GM10266 (cell line): ENCODE measurements at regions not wholly inside any gene's neighbourhood (a gene's known extent, or its start where the extent isn't known, plus 50 kb on each side); places are given as distances from the start of the nearest gene placed in this dataset.

Experiments used
- DNase-seq: peaks from one replicate; pipeline ENCODE4 v3.0.0; 2012; ENCODE audit errors: extremely low spot score
- TF ChIP-seq, protein P1 (sequence below): IDR thresholded peaks from 2 replicates; pipeline ENCODE4 v1.5.1; 2012; ENCODE audit warnings: mild to moderate bottlenecking, low read depth; ENCODE audit not compliant: control insufficient read depth, insufficient read depth; ENCODE audit errors: missing control alignments

DNA sequence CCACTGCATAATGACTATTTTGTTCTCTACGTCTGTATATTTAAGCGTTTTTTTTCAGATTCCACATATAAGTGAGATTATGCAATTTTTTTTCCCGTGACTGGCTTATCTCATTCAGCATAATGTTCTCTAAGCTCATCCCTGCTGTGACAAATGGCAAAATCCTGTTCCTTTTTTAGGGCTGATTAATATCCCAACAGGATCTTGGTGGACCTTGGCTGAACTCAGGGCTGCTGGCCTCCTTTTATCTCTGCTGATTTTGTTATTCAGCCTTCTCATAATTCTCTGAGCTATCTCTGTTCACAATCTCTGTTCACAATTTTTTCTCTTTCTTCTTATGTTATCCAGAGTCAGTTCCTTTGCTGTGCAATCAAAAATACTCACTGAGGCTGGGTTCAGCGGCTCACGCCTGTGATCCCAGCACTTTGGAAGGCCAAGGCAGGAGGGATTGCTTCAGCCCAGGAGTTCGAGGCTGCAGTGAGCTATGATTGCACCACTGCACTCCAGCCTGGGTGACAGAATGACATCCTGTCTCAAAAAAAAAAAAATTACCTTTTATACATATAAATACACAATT is 1035.9 kb upstream of the AUTS2 start:
- DNase-seq, result no peak
- TF ChIP-seq, protein P1, sequence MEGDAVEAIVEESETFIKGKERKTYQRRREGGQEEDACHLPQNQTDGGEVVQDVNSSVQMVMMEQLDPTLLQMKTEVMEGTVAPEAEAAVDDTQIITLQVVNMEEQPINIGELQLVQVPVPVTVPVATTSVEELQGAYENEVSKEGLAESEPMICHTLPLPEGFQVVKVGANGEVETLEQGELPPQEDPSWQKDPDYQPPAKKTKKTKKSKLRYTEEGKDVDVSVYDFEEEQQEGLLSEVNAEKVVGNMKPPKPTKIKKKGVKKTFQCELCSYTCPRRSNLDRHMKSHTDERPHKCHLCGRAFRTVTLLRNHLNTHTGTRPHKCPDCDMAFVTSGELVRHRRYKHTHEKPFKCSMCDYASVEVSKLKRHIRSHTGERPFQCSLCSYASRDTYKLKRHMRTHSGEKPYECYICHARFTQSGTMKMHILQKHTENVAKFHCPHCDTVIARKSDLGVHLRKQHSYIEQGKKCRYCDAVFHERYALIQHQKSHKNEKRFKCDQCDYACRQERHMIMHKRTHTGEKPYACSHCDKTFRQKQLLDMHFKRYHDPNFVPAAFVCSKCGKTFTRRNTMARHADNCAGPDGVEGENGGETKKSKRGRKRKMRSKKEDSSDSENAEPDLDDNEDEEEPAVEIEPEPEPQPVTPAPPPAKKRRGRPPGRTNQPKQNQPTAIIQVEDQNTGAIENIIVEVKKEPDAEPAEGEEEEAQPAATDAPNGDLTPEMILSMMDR, result no peak

DNA sequence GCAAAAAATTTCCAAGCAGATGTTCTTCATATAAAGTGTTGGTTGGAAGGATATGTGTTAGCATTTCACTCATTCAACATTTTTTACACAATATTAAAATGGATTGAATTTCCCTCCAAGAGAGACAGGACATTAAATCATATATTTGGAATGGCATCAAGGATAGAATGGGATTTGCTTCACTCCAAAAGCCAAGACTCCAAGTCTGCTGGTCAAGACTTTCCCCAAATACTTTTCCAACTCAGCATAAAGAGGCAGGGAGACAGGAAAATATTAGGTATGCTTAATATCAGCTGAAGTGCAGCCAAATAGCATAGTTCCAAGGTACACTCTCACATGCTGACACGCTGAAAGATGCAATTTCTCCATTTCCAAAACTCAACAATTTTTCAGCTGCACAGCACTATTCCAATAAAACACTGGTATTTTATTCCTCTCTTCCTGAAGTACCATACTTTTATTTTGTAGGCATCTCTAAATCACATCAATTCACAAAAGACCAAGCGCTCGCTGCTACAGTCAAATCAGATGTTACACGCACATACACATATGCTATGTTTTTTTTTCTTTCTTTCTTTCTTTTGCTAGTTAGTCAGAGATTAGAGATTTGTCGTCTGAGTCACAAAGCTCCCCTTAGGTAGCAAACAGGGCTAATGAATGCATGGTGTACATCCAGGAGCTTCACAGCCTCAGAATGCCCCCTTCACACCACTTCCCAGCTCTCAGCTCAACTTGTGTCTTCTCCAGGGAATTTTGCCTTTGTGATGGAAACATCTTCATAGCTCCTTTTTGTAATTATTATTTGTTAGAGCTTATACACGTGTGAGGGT is 1033.8 kb upstream of the AUTS2 start:
- TF ChIP-seq, protein P1, result no peak
- no peak for DNase-seq

DNA sequence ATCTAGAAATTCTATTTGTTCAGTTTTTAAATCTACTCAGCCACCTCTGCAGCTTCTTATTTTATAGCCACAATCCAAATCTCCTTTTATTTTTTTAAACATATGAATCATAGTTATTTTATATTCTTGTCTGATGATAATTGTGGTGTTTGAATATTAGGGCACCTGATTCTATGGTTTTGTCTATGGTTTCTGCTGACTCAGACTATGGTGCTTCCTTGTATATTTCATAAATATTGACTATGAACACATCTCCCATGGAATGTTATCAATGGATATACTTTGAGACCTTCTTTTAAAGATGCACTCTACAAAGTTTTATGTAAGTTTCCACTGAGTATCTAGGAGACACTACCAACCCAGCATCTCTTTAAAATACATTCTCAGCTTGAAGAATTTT is 1027.0 kb upstream of the AUTS2 start:
- DNase-seq, result no peak
- TF ChIP-seq, protein P1, result no peak

DNA sequence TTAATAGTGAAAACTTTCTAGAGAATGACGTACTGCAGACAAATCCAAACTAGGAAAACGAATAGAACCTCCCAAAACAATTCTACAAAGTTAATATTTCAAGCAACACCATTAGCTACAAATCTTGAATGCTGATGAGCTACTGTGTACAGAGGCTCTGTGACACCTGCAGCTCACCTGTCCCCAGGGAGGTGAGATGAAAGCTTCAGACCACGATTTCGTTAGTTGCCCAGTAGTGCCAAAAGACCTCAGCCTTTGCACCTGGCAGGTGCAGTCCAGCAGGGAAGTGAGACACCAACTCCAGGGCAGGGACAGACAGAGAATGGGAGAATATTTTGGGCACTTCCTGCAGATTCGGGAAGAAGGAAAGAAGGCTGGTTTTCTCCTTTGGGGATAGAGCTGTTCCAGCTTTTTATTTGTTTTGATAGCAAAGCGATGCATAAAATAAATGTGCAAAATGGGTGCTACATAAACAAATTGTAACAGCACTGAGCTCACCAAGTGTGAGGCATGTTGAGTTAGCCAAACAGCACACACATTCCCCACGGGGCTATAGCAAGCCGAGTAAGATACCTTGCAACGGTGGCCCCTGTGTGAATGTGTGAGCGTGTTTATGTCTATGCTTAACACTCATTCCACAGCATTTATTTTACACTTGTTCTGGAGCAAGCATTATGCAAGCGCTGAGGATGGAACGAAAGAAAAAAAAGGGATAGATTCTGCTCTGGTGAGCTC is 1024.8 kb upstream of the AUTS2 start:
- TF ChIP-seq, protein P1, result no peak
- no peak for DNase-seq

DNA sequence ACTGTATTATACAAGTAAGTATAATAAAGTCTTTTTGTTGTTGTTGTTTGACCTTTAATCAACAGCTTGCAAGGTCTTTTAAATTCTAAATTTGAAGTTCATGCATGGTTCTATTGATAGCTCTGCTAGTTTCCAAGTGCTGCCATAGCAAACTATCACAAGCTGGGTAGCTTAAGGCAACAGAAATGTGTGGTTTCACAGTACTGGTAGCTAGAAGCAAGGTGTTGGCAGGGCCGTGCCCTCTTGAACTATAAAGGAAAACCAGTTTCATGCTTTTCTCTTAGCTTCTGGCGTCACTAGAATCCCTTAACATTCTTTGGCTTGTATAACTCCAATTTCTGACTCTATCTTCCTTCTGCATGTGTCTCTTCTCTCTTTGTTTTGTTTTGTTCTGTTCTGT is 1021.9 kb upstream of the AUTS2 start:
- DNase-seq, result no peak
- TF ChIP-seq, protein P1, result no peak

DNA sequence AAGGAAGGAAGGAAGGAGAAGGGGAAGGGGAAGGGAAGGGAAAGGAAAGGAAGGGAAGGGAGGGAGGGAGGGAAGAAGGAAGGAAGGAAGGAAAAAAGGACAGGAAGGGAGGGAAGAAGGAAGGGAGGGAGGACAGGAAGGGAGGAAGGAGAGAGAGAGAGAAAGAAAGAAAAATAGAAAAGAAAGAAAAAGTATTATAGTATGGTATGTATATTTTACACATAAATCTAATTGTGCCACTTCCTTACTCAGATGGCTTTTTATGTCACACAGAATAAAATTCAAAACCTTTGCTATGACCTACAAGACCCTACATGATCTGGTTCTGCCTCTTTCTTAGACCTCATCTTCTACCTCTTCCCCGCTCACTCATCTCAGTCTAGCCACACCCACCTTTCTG is 1016.9 kb upstream of the AUTS2 start:
- TF ChIP-seq, protein P1, result no peak
- no peak for DNase-seq
